C4-2B (cell line): ENCODE measurements at regions not wholly inside any gene's neighbourhood (a gene's known extent, or its start where the extent isn't known, plus 50 kb on each side); places are given as distances from the start of the nearest gene placed in this dataset.

ENCODE experiments used
- H3K27ac ChIP-seq: fragments of 450-650 bp; 2 replicates; pipeline ENCODE4 v1.5.1; 2017
- CTCF ChIP-seq: fragments of 450-650 bp; conservative IDR thresholded peaks from 2 replicates; pipeline ENCODE4 v1.5.1; 2017; ENCODE audit warnings: mild to moderate bottlenecking
- ZFX ChIP-seq: fragments of 450-650 bp; IDR thresholded peaks from 2 replicates; pipeline ENCODE4 v1.6.1; 2017

GRCh38 chr13:31913459-31913858 is 118.1 kb upstream of the FRY start:
- TF ChIP-seq ZFX (no peak), CTCF (peak; percentile 54)
- H3K27ac ChIP-seq: no peak overlapping the region

DNA sequence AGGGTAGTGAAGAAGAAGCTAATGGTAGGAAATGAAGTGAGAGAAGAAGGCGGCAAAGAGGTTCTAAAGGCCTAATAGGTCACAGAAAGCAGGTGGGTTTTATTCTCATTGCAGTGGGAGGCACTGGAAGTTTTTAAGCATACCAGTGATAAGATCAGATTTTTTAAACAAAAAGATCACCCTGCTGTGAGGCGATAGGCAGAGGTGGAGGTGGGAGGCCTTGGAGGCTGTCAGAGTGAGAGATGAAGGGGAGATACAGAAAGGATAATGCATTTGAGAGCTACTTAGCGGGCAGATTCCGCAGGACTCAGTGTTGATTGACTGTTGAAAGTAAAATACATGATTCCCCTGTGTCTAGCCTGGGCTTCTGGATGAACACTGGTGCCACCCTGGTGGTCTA is 116.7 kb upstream of the FRY start:
- TF ChIP-seq CTCF (no peak), ZFX (no peak)
- peak overlapping the region; percentile 4; the same call in 1 of the 2 replicates for H3K27ac ChIP-seq

DNA sequence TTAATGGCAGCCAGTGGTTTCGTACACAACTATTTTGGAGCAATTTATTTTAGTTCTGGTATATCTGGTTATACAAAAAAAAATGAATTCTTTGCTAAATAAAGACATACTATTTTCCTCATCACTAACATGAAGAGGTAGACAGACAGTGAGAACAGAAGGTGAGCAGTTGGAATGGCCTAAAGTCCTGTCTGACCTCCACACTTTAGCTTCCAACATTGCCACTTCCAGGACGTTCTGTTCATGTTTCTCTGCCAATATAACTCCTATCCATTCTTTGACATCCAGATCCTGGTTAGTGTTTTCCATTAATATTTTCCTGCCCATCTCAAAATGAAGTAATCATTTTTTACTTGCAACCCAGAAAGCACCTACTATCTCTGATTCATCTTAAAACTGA is 112.9 kb upstream of the FRY start:
- no peak for TF ChIP-seq ZFX
- no peak for TF ChIP-seq CTCF
- no peak overlapping the region for H3K27ac ChIP-seq

DNA sequence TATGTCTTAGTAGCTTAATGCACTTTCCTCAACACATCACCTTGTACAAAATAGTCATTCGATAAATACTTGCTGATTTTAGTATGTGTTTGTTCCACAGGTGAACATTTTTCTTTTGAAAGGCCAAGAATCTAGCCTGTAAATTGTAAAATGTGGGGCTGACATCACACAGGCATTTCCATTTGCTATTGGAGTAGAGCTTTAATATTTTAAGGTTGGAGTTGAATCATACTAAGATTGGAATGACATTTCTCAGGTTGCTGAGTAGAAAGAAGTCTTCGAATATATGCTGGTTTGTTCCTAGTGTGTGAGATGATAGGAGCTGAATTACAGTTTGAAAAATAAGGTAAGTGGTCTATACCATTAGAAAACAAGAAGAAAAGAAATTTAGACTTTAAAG is 112.3 kb upstream of the FRY start:
- TF ChIP-seq ZFX (no peak), CTCF (no peak)
- H3K27ac ChIP-seq: no peak overlapping the region

DNA sequence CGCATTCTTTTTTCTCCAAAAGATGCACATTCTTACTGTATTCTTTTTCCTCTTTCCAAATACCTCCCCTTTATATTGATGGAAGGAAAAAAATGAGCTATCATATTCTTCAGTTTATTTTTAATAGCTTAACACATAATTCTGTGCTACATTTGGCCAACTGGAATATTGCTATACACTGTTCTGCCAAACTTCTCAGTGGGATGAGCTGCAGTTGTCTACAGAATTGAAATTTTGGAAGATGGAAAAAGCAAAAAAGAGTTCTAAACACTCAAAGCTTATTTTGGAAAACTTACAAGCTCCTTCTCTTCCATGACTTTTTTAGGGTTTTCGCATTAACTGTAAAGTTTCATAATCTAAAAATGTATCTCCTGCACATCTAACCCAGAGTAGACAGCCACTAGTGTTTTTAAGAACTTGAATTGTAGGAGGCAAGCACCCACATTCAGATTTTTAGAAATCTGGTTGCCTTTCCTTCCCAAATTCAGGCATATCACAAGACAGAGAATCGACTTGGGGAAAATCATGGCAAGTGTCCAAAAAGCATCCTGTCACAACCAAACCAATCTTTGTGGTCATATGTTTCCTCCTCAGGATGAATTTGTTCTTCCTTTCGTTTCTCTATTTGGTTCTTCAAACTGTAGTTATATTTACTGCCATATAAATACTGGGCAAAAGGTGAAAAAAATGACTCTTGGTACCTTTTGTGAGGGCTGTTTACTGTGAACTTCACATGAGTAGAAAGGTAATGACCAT is 111.4 kb upstream of the FRY start:
- TF ChIP-seq CTCF: no peak
- TF ChIP-seq ZFX: no peak
- H3K27ac ChIP-seq: no peak overlapping the region

DNA sequence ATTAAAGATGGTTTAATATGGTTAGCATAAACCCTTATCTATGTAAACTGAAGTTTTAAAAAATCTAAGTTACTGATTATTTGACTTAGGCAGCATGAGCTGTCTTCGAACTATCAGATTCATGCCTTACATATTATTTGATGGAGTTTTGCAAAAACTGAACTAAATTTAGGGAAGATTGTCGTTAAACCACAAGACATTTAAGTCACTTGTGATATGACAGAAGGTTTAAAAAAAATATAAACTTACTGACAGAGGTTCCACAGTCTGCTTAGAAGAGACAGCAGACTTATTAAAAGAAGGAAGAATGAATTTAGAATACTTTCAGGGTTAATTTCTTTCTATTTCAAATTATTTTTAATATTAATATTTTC is 110.9 kb upstream of the FRY start:
- no peak overlapping the region for H3K27ac ChIP-seq
- TF ChIP-seq CTCF (no peak), ZFX (no peak)

DNA sequence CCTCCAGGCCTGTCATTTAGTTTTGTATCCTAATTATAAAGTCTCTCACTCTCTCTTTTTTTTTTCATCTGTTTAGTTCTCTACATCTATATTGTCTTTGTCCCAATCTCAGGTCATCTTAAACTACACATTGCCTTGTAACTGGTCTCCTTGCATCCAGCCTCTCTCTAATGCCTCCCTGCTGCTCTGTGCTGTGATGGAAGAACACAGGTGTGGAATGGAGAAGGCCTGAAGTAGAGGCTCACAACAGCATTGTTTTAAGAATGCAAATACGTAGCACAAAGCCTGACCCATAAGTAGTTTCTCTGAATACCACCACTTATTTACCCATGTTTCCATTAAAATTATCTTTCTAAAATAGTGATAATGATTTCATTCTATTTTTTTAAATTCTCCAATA is 108.8 kb upstream of the FRY start:
- H3K27ac ChIP-seq: no peak overlapping the region
- no peak for TF ChIP-seq ZFX
- TF ChIP-seq CTCF: no peak
